GM23338 (cell line): ENCODE measurements at regions not wholly inside any gene's neighbourhood (a gene's known extent, or its start where the extent isn't known, plus 50 kb on each side); places are given as distances from the start of the nearest gene placed in this dataset.

Source experiments
- ATAC-seq: fragments of 200-7000 bp; cut with Tn5 transposase; 3 replicates; pipeline ENCODE4 v1.9.1; 2020
- DNase-seq: peaks from one replicate; pipeline ENCODE4 v3.0.0-alpha.2; 2015; ENCODE audit warnings: low spot score
- H2AFZ ChIP-seq: fragments of 200-600 bp; sonication (generic); 2 replicates; pipeline ENCODE4 v1.8.0; 2016; ENCODE audit warnings: antibody characterized with exemption, mild to moderate bottlenecking, moderate library complexity
- H3F3A ChIP-seq: fragments of 200-600 bp; sonication (generic); replicated peaks from 2 replicates; pipeline ENCODE4 v1.8.0; 2017; ENCODE audit warnings: antibody characterized with exemption, mixed run types, low read depth
- H3K27ac ChIP-seq: fragments of 200-600 bp; sonication (generic); 2 replicates; pipeline ENCODE4 v1.6.1; 2016; ENCODE audit warnings: low read depth
- H3K27me3 ChIP-seq: fragments of 200-600 bp; sonication (generic); 2 replicates; pipeline ENCODE4 v1.8.0; 2016; ENCODE audit warnings: mild to moderate bottlenecking, mixed run types, moderate library complexity; ENCODE audit not compliant: insufficient read depth
- H3K36me3 ChIP-seq: fragments of 200-600 bp; sonication (generic); 2 replicates; pipeline ENCODE4 v1.8.0; 2016; ENCODE audit warnings: mild to moderate bottlenecking; ENCODE audit not compliant: insufficient read depth
- H3K4me1 ChIP-seq: fragments of 200-600 bp; sonication (generic); 2 replicates; pipeline ENCODE4 v1.8.0; 2016; ENCODE audit warnings: mild to moderate bottlenecking, moderate library complexity; ENCODE audit not compliant: insufficient read depth
- H3K4me2 ChIP-seq: fragments of 200-600 bp; sonication (generic); 2 replicates; pipeline ENCODE4 v1.7.1; 2017; ENCODE audit warnings: mixed run types
- H3K4me3 ChIP-seq: fragments of 200-600 bp; sonication (generic); 2 replicates; pipeline ENCODE4 v1.6.1; 2016; ENCODE audit warnings: mixed run types
- H3K79me2 ChIP-seq: fragments of 200-600 bp; sonication (generic); replicated peaks from 2 replicates; pipeline ENCODE4 v1.8.0; 2017; ENCODE audit warnings: mild to moderate bottlenecking; ENCODE audit not compliant: insufficient read depth
- H3K9me2 ChIP-seq: fragments of 200-600 bp; sonication (generic); 2 replicates; pipeline ENCODE4 v1.8.0; 2017; ENCODE audit not compliant: insufficient read depth
- H4K20me1 ChIP-seq: fragments of 200-600 bp; sonication (generic); replicated peaks from 2 replicates; pipeline ENCODE4 v1.8.0; 2017; ENCODE audit warnings: mild to moderate bottlenecking; ENCODE audit not compliant: insufficient read depth
- H3K27ac Mint-ChIP-seq: 2 replicates; pipeline ENCODE4 v1.8.0; 2020; ENCODE audit warnings: inconsistent platforms, mild to moderate bottlenecking, moderate library complexity, mixed read lengths
- H3K27me3 Mint-ChIP-seq: 3 replicates; pipeline ENCODE4 v1.8.0; 2022; ENCODE audit warnings: low read depth, mild to moderate bottlenecking, moderate library complexity, mixed read lengths, inconsistent platforms; ENCODE audit not compliant: insufficient read depth, poor library complexity
- H3K36me3 Mint-ChIP-seq: 3 replicates; pipeline ENCODE4 v1.8.0; 2021; ENCODE audit warnings: low read depth, mild to moderate bottlenecking, inconsistent platforms, moderate library complexity, mixed read lengths
- H3K4me1 Mint-ChIP-seq: 3 replicates; pipeline ENCODE4 v1.8.0; 2020; ENCODE audit warnings: mild to moderate bottlenecking, inconsistent platforms, mixed read lengths
- H3K4me3 Mint-ChIP-seq: 3 replicates; pipeline ENCODE4 v1.8.0; 2021; ENCODE audit warnings: moderate library complexity, mild to moderate bottlenecking, inconsistent platforms, mixed read lengths
- H3K9me3 Mint-ChIP-seq: 3 replicates; pipeline ENCODE4 v1.8.0; 2020; ENCODE audit warnings: moderate library complexity, mild to moderate bottlenecking, inconsistent platforms, mixed read lengths
- CREB1 ChIP-seq: fragments of 250-450 bp; sonication (Bioruptor Pico); IDR thresholded peaks from 2 replicates; pipeline ENCODE4 v1.5.0; 2020; ENCODE audit warnings: low read depth, mild to moderate bottlenecking, moderate library complexity
- CTCF ChIP-seq, 2 experiments: fragments of 200-600 bp in 1 of 2; sonication (generic) in 1 of 2; conservative IDR thresholded peaks; 2 replicates each; pipeline versions ENCODE4 v1.5.1 to v1.6.1; 2016 to 2017; ENCODE audit warnings: antibody characterized with exemption in 2 of 2, low read depth in 2 of 2, mild to moderate bottlenecking in 2 of 2, moderate library complexity in 1 of 2
- EZH2 ChIP-seq: fragments of 200-600 bp; sonication (generic); IDR thresholded peaks from one replicate; pipeline ENCODE4 v1.8.0; 2017; ENCODE audit warnings: antibody characterized with exemption, mild to moderate bottlenecking, low read depth; ENCODE audit not compliant: unreplicated experiment
- EZH2phosphoT487 ChIP-seq: fragments of 200-600 bp; sonication (generic); IDR thresholded peaks from one replicate; pipeline ENCODE4 v1.8.1; 2018; ENCODE audit warnings: antibody characterized with exemption; ENCODE audit not compliant: unreplicated experiment
- JUNB ChIP-seq: IDR thresholded peaks from one replicate; pipeline ENCODE4 v1.6.1; 2016; ENCODE audit warnings: antibody characterized with exemption; ENCODE audit not compliant: unreplicated experiment
- NANOG ChIP-seq: IDR thresholded peaks from 2 replicates; pipeline ENCODE4 v1.6.1; 2016; ENCODE audit warnings: antibody characterized with exemption, borderline replicate concordance
- POLR2AphosphoS5 ChIP-seq: IDR thresholded peaks from 2 replicates; pipeline ENCODE4 v1.6.1; 2016; ENCODE audit warnings: antibody characterized with exemption, low read depth
- STAT1 ChIP-seq: IDR thresholded peaks from one replicate; pipeline ENCODE4 v1.6.1; 2016; ENCODE audit warnings: antibody characterized with exemption; ENCODE audit not compliant: unreplicated experiment
- ZNF114 ChIP-seq: fragments of 250-450 bp; sonication (Bioruptor Pico); IDR thresholded peaks from 2 replicates; pipeline ENCODE4 v1.5.0; 2020; ENCODE audit warnings: mild to moderate bottlenecking, moderate library complexity
- ZNF331 ChIP-seq: fragments of 250-450 bp; sonication (Bioruptor Pico); IDR thresholded peaks from 2 replicates; pipeline ENCODE4 v1.5.0; 2020; ENCODE audit warnings: low read depth, mild to moderate bottlenecking, moderate library complexity
- TF ChIP-seq, protein P1 (sequence below): fragments of 250-450 bp; sonication (Bioruptor Pico); IDR thresholded peaks from 2 replicates; pipeline ENCODE4 v1.5.0; 2020; ENCODE audit warnings: mild to moderate bottlenecking, moderate library complexity
- TF ChIP-seq, protein P2 (sequence below): IDR thresholded peaks from one replicate; pipeline ENCODE4 v1.6.1; 2018; ENCODE audit warnings: antibody characterized with exemption; ENCODE audit not compliant: unreplicated experiment
- TF ChIP-seq, protein P3 (sequence below): IDR thresholded peaks from 2 replicates; pipeline ENCODE4 v1.6.1; 2016; ENCODE audit warnings: antibody characterized with exemption

DNA sequence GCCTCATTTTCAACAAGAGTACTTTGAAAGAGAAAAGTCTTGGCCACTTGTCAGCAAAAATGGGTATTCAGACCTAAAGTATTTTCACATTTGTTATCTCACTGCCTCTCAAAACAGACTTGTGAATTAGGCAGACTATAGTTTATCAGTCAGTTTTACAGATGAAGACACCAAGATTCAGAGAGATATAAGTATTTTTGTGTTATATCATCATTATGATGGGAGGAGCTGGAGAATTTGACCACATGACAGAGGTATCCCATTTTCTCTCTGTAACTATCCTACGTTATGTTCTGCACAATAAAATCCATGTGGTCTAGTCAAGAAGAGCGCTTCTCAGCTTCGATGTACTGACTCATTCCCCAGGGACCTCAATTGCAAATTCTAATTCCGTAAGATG, 213.7 kb downstream of the MYCN start (continued):
- TF ChIP-seq ZNF114 (CRISPR knock-in tag), result no peak

GRCh38 chr2:16153754-16154035, 213.3 kb downstream of the MYCN start:
- H3K27me3 Mint-ChIP-seq, result peaks cover 6% of the 10 kb centered on the region
- TF ChIP-seq NANOG (no peak), EZH2 (no peak), JUNB (no peak), STAT1 (no peak), POLR2AphosphoS5 (no peak), EZH2phosphoT487 (no peak), ZNF114 (CRISPR knock-in tag) (no peak), CREB1 (CRISPR knock-in tag) (no peak), ZNF331 (CRISPR knock-in tag) (no peak), CTCF (conservative IDR thresholded peaks at IDR 0.05; ENCODE audit: low read depth in 2 of 2) (no peak)
- TF ChIP-seq, protein P1, sequence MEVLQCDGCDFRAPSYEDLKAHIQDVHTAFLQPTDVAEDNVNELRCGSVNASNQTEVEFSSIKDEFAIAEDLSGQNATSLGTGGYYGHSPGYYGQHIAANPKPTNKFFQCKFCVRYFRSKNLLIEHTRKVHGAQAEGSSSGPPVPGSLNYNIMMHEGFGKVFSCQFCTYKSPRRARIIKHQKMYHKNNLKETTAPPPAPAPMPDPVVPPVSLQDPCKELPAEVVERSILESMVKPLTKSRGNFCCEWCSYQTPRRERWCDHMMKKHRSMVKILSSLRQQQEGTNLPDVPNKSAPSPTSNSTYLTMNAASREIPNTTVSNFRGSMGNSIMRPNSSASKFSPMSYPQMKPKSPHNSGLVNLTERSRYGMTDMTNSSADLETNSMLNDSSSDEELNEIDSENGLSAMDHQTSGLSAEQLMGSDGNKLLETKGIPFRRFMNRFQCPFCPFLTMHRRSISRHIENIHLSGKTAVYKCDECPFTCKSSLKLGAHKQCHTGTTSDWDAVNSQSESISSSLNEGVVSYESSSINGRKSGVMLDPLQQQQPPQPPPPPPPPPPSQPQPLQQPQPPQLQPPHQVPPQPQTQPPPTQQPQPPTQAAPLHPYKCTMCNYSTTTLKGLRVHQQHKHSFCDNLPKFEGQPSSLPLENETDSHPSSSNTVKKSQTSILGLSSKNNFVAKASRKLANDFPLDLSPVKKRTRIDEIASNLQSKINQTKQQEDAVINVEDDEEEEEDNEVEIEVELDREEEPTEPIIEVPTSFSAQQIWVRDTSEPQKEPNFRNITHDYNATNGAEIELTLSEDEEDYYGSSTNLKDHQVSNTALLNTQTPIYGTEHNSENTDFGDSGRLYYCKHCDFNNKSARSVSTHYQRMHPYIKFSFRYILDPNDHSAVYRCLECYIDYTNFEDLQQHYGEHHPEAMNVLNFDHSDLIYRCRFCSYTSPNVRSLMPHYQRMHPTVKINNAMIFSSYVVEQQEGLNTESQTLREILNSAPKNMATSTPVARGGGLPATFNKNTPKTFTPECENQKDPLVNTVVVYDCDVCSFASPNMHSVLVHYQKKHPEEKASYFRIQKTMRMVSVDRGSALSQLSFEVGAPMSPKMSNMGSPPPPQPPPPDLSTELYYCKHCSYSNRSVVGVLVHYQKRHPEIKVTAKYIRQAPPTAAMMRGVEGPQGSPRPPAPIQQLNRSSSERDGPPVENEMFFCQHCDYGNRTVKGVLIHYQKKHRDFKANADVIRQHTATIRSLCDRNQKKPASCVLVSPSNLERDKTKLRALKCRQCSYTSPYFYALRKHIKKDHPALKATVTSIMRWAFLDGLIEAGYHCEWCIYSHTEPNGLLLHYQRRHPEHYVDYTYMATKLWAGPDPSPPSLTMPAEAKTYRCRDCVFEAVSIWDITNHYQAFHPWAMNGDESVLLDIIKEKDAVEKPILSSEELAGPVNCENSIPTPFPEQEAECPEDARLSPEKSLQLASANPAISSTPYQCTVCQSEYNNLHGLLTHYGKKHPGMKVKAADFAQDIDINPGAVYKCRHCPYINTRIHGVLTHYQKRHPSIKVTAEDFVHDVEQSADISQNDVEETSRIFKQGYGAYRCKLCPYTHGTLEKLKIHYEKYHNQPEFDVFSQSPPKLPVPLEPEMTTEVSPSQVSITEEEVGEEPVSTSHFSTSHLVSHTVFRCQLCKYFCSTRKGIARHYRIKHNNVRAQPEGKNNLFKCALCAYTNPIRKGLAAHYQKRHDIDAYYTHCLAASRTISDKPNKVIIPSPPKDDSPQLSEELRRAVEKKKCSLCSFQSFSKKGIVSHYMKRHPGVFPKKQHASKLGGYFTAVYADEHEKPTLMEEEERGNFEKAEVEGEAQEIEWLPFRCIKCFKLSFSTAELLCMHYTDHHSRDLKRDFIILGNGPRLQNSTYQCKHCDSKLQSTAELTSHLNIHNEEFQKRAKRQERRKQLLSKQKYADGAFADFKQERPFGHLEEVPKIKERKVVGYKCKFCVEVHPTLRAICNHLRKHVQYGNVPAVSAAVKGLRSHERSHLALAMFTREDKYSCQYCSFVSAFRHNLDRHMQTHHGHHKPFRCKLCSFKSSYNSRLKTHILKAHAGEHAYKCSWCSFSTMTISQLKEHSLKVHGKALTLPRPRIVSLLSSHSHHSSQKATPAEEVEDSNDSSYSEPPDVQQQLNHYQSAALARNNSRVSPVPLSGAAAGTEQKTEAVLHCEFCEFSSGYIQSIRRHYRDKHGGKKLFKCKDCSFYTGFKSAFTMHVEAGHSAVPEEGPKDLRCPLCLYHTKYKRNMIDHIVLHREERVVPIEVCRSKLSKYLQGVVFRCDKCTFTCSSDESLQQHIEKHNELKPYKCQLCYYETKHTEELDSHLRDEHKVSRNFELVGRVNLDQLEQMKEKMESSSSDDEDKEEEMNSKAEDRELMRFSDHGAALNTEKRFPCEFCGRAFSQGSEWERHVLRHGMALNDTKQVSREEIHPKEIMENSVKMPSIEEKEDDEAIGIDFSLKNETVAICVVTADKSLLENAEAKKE, result no peak
- TF ChIP-seq, protein P2, sequence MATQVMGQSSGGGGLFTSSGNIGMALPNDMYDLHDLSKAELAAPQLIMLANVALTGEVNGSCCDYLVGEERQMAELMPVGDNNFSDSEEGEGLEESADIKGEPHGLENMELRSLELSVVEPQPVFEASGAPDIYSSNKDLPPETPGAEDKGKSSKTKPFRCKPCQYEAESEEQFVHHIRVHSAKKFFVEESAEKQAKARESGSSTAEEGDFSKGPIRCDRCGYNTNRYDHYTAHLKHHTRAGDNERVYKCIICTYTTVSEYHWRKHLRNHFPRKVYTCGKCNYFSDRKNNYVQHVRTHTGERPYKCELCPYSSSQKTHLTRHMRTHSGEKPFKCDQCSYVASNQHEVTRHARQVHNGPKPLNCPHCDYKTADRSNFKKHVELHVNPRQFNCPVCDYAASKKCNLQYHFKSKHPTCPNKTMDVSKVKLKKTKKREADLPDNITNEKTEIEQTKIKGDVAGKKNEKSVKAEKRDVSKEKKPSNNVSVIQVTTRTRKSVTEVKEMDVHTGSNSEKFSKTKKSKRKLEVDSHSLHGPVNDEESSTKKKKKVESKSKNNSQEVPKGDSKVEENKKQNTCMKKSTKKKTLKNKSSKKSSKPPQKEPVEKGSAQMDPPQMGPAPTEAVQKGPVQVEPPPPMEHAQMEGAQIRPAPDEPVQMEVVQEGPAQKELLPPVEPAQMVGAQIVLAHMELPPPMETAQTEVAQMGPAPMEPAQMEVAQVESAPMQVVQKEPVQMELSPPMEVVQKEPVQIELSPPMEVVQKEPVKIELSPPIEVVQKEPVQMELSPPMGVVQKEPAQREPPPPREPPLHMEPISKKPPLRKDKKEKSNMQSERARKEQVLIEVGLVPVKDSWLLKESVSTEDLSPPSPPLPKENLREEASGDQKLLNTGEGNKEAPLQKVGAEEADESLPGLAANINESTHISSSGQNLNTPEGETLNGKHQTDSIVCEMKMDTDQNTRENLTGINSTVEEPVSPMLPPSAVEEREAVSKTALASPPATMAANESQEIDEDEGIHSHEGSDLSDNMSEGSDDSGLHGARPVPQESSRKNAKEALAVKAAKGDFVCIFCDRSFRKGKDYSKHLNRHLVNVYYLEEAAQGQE, result no peak
- TF ChIP-seq, protein P3, sequence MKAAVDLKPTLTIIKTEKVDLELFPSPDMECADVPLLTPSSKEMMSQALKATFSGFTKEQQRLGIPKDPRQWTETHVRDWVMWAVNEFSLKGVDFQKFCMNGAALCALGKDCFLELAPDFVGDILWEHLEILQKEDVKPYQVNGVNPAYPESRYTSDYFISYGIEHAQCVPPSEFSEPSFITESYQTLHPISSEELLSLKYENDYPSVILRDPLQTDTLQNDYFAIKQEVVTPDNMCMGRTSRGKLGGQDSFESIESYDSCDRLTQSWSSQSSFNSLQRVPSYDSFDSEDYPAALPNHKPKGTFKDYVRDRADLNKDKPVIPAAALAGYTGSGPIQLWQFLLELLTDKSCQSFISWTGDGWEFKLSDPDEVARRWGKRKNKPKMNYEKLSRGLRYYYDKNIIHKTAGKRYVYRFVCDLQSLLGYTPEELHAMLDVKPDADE, result no peak
- H3K4me2 ChIP-seq, result no peak overlapping the region
- H3K36me3 Mint-ChIP-seq, result no peaks in the 10 kb centered on the region
- DNase-seq (no peak), ATAC-seq (no peak)
- no peaks in the 10 kb centered on the region for H3K27me3 ChIP-seq
- H3K27ac Mint-ChIP-seq, result no peak overlapping the region
- no peaks in the 10 kb centered on the region for H3K36me3 ChIP-seq
- H3K9me2 ChIP-seq, result peaks cover 7% of the 10 kb centered on the region; the same call in 1 of the 2 replicates
- H4K20me1 ChIP-seq, result no peaks in the 10 kb centered on the region
- no peaks in the 10 kb centered on the region for H3K4me1 Mint-ChIP-seq
- H3K79me2 ChIP-seq, result no peaks in the 10 kb centered on the region
- H3K27ac ChIP-seq, result no peak overlapping the region
- H3K9me3 Mint-ChIP-seq, result no peaks in the 10 kb centered on the region
- H3K4me1 ChIP-seq, result no peaks in the 10 kb centered on the region
- H3F3A ChIP-seq, result 0 out of 2 replicates have a peak, but pooled peaks cover 4% of the 10 kb centered on the region
- H3K4me3 Mint-ChIP-seq, result no peak overlapping the region
- no peak overlapping the region for H3K4me3 ChIP-seq
- no peak overlapping the region for H2AFZ ChIP-seq
